ENCODE measurements at regions not wholly inside any gene's neighbourhood (a gene's known extent, or its start where the extent isn't known, plus 50 kb on each side); places are given as distances from the start of the nearest gene placed in this dataset.

GRCh38 chr6:146865756-146866379 lies 267.1 kb downstream of the ADGB start:
- DNase-seq: no peak

- no peak for DNase-seq
Observed at GRCh38 chr6:146866731-146867414, 268.1 kb downstream of the ADGB start.

- no peak for DNase-seq
Observed at GRCh38 chr6:146868671-146869209, 270.0 kb downstream of the ADGB start.

GRCh38 chr6:146870760-146871159 lies 272.0 kb downstream of the ADGB start:
- DNase-seq: no peak

GRCh38 chr6:146871611-146872425 lies 273.0 kb downstream of the ADGB start:
- no peak for DNase-seq

- no peak for DNase-seq
Observed at GRCh38 chr6:146872426-146872785, 273.6 kb downstream of the ADGB start.

GRCh38 chr6:146874278-146875018 lies 275.7 kb downstream of the ADGB start:
- no peak for DNase-seq

- DNase-seq: no peak
Observed at GRCh38 chr6:146875927-146876270, 277.1 kb downstream of the ADGB start.

- no peak for DNase-seq
Observed at GRCh38 chr6:146876271-146877151, 277.7 kb downstream of the ADGB start.

GRCh38 chr6:146878168-146878951 lies 279.6 kb downstream of the ADGB start:
- no peak for DNase-seq

GRCh38 chr6:146878952-146879340 lies 280.2 kb downstream of the ADGB start:
- no peak for DNase-seq

GRCh38 chr6:146879406-146880117 lies 280.8 kb downstream of the ADGB start:
- DNase-seq: no peak

GRCh38 chr6:146881228-146882181 lies 282.7 kb downstream of the ADGB start:
- DNase-seq: no peak

- no peak for DNase-seq
Observed at GRCh38 chr6:146883640-146884531, 285.1 kb downstream of the ADGB start.

GRCh38 chr6:146884728-146885127 lies 286.0 kb downstream of the ADGB start:
- DNase-seq: no peak

- DNase-seq: no peak
Observed at GRCh38 chr6:146885708-146886457, 287.1 kb downstream of the ADGB start.
